Colonic mucosa (tissue), 4 donors: ENCODE measurements at regions not wholly inside any gene's neighbourhood (a gene's known extent, or its start where the extent isn't known, plus 50 kb on each side); places are given as distances from the start of the nearest gene placed in this dataset.

Experiments used
- DNase-seq: peaks from one replicate; pipeline ENCODE4 v3.0.0-alpha.2; 2020
- H3K27ac ChIP-seq: fragments of 200-600 bp; one replicate; pipeline ENCODE4 v1.8.0; 2021
- H3K27me3 ChIP-seq: fragments of 200-600 bp; one replicate; pipeline ENCODE4 v1.8.0; 2021
- H3K36me3 ChIP-seq: fragments of 200-600 bp; one replicate; pipeline ENCODE4 v1.8.0; 2021
- H3K4me1 ChIP-seq: fragments of 200-600 bp; one replicate; pipeline ENCODE4 v1.8.0; 2021; ENCODE audit warnings: mild to moderate bottlenecking
- H3K4me3 ChIP-seq: fragments of 200-600 bp; one replicate; pipeline ENCODE4 v1.8.0; 2021
- H3K9ac ChIP-seq, 2 donors: one replicate each; pipeline ENCODE4 v1.7.0; 2013; ENCODE audit warnings: control low read depth in 2 of 2, low read depth in 2 of 2, low read length in 2 of 2
- H3K9me3 ChIP-seq: fragments of 200-600 bp; one replicate; pipeline ENCODE4 v1.8.0; 2021
- CTCF ChIP-seq: fragments of 200-600 bp; IDR thresholded peaks from one replicate; pipeline ENCODE4 v1.8.0; 2022; ENCODE audit warnings: antibody characterized with exemption, mild to moderate bottlenecking
- intact Hi-C: fragments of 100-400 bp; cut with DNase I; formaldehyde crosslinking; loops from one replicate; pipeline ENCODE4 v1.14.1; 2022
- donor health status: healthy.
- donor health status: DM: no; HTN: no; CAD: no.
- donor health status: DM: no; HTN: no; CAD: no.

GRCh38 chr2:120673205-120673550 is 62.5 kb upstream of the GLI2 start:
- Histone ChIP-seq H3K27ac (no peak overlapping the region), H3K4me1 (no peaks in the 10 kb centered on the region), H3K36me3 (no peaks in the 10 kb centered on the region), H3K27me3 (no peaks in the 10 kb centered on the region), H3K4me3 (no peak overlapping the region), H3K9me3 (no peaks in the 10 kb centered on the region), H3K9ac (no peak overlapping the region)
- no peak for TF ChIP-seq CTCF
- intact Hi-C loops = no loop called here
- DNase-seq = no peak

DNA sequence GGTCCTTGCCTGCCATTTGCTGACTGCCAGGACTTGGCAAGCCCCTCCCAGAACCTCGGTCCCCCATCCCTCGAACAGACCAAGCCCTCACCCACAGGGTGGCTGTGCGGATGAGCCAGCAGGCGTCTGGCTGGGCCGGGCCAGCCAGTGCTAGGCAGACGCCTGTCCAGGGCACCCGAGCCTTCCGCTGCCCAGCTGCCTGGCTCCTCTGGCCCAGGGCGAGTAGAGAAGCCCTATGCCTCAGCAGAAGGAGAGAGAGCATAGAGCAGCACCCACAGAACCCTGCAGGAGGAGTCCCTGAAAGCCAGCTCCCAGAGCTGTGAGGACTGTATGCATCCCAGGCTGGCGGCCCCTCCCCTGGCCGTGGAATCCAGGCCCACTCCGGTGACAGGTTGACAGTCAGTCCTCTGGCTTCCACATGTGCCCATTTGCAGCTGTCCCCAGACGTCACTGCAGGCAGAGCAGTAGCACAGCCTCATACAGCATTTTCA is 62.1 kb upstream of the GLI2 start:
- Histone ChIP-seq H3K9me3 (no peaks in the 10 kb centered on the region), H3K4me3 (no peak overlapping the region), H3K27me3 (no peaks in the 10 kb centered on the region), H3K36me3 (no peaks in the 10 kb centered on the region), H3K27ac (no peak overlapping the region), H3K9ac (no peak overlapping the region), H3K4me1 (no peaks in the 10 kb centered on the region)
- no peak for TF ChIP-seq CTCF
- DNase-seq = no peak
- intact Hi-C loops = no loop called here

DNA sequence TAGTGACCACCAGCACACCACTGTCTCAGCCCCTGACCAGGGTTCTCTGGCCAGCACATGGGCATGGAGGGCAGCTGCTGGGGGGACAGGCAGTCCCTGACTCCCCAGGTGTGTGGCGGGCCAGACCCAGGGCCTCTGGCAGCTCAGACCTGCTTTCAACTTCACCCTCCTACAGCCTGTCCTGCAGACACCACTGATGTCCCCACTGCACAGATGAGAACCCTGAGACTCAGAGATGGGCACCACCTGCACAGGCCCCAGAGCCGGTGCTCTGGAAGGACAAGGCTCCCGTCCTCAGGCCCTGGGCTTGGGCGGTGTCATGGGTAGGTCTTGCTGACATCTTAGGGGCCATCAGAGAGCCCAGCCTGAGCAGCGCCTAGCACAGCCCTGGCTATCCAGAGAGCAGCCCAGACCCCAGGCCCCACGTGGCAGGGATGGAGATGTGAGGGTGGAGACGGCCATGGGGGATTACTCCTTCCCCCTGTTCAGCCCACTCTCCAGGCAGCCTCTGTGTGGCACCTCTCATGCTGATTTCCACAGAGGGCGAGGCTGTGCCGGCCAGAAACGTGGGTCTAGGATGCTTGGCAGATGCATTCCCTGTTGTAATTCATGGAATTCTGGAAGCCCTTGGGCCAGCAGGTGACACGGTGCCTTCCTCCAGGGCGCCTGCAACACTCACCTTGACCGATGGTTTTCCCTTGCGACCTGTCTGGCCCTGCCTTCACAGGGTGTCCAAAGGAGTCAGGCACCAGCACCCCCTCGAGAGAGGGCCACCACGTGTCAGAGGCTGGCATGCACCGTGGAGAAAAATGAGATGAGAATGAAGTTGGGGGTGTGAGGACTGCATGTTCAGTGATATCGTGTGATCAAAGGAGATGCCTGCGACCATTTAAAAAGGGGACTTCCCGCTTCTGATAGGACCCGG is 61.2 kb upstream of the GLI2 start:
- Histone ChIP-seq H3K36me3 (no peaks in the 10 kb centered on the region), H3K27ac (no peak overlapping the region), H3K4me1 (no peaks in the 10 kb centered on the region), H3K4me3 (no peak overlapping the region), H3K9me3 (no peaks in the 10 kb centered on the region), H3K27me3 (no peaks in the 10 kb centered on the region), H3K9ac (no peak overlapping the region)
- no peak for DNase-seq
- intact Hi-C loops = no loop called here
- TF ChIP-seq CTCF = no peak

GRCh38 chr2:120675460-120676130 is 60.1 kb upstream of the GLI2 start:
- Histone ChIP-seq H3K27ac (no peak overlapping the region), H3K4me1 (no peaks in the 10 kb centered on the region), H3K36me3 (no peaks in the 10 kb centered on the region), H3K27me3 (no peaks in the 10 kb centered on the region), H3K9me3 (no peaks in the 10 kb centered on the region), H3K4me3 (no peak overlapping the region), H3K9ac (no peak overlapping the region)
- DNase-seq = peak; percentile 66
- peak; percentile 72 for TF ChIP-seq CTCF
- intact Hi-C loops = no loop called here

GRCh38 chr2:120677221-120677620 is 58.4 kb upstream of the GLI2 start:
- H3K4me1 ChIP-seq = no peaks in the 10 kb centered on the region
- intact Hi-C loops = no loop called here
- DNase-seq = no peak
- H3K4me3 ChIP-seq = no peak overlapping the region
- no peaks in the 10 kb centered on the region for H3K27me3 ChIP-seq
- no peak overlapping the region for H3K27ac ChIP-seq
- H3K9ac ChIP-seq = no peak overlapping the region
- H3K36me3 ChIP-seq = no peaks in the 10 kb centered on the region
- TF ChIP-seq CTCF = no peak
- H3K9me3 ChIP-seq = no peaks in the 10 kb centered on the region
